BJ (cell line): ENCODE measurements at regions not wholly inside any gene's neighbourhood (a gene's known extent, or its start where the extent isn't known, plus 50 kb on each side); places are given as distances from the start of the nearest gene placed in this dataset.
"Not testable (repeated sequence)": the region's sequence is repeated elsewhere in the genome, so short reads cannot be mapped to it uniquely, and the experiment has no call there.

Source experiments
- CTCF ChIA-PET: fragments of 350-600 bp; formaldehyde crosslinking; extraction: SDS; loops from one replicate; lab custom pipeline; 2021; ENCODE audit warnings: antibody characterized with exemption, inconsistent platforms; lab: Yijun Ruan, JAX
- POLR2A ChIA-PET: fragments of 300-600 bp; sonication (Branson Sonifier 250); formaldehyde crosslinking; extraction: SDS; loops from one replicate; lab custom pipeline; 2021; ENCODE audit warnings: antibody characterized with exemption; lab: Charles Lee
- DNase-seq: peaks from one replicate; pipeline ENCODE4 v3.0.0-alpha.2; 2011; ENCODE audit warnings: low read depth
- H3K27me3 ChIP-seq: 2 replicates; pipeline ENCODE4 v1.6.0; 2011; ENCODE audit warnings: low read length; ENCODE audit not compliant: control insufficient read depth, insufficient read depth
- H3K36me3 ChIP-seq: 2 replicates; pipeline ENCODE4 v1.5.1; 2011; ENCODE audit warnings: low read length; ENCODE audit not compliant: control insufficient read depth, insufficient read depth
- H3K4me3 ChIP-seq: 2 replicates; pipeline ENCODE4 v1.5.1; 2011; ENCODE audit warnings: low read depth, mild to moderate bottlenecking, control low read depth, low read length
- TF ChIP-seq, protein P1 (sequence below): IDR thresholded peaks from 2 replicates; pipeline ENCODE4 v1.5.1; 2011; ENCODE audit warnings: low read depth, mild to moderate bottlenecking, control low read depth, inconsistent platforms, low read length, moderate library complexity; ENCODE audit not compliant: insufficient read depth

DNA sequence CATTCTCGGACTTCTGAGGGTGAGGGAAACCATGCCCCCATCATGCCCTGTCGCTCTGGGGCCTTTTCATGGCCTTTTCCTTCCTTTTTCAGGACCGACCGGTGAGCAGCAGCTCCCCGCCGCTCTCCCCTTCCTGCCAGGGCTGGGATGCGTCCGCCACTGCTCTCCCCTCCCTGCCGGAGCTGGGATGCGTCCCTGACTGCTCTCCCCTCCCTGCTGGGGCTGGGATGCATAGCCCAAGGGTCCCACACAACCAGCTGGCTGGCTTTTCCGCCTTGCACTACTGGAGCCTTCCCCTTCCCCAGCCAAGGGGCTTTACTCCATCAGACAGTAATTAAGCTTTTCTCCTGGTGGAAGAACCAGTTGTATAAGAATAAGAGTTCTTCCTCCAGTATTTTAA lies 129.7 kb upstream of the COBL start:
- TF ChIP-seq, protein P1, sequence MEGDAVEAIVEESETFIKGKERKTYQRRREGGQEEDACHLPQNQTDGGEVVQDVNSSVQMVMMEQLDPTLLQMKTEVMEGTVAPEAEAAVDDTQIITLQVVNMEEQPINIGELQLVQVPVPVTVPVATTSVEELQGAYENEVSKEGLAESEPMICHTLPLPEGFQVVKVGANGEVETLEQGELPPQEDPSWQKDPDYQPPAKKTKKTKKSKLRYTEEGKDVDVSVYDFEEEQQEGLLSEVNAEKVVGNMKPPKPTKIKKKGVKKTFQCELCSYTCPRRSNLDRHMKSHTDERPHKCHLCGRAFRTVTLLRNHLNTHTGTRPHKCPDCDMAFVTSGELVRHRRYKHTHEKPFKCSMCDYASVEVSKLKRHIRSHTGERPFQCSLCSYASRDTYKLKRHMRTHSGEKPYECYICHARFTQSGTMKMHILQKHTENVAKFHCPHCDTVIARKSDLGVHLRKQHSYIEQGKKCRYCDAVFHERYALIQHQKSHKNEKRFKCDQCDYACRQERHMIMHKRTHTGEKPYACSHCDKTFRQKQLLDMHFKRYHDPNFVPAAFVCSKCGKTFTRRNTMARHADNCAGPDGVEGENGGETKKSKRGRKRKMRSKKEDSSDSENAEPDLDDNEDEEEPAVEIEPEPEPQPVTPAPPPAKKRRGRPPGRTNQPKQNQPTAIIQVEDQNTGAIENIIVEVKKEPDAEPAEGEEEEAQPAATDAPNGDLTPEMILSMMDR, result no peak
- POLR2A ChIA-PET, result no interaction called here
- Histone ChIP-seq H3K36me3 (no peaks in the 10 kb centered on the region), H3K27me3 (no peaks in the 10 kb centered on the region), H3K4me3 (no peak overlapping the region)
- DNase-seq, result no peak
- CTCF ChIA-PET, result no interaction called here

DNA sequence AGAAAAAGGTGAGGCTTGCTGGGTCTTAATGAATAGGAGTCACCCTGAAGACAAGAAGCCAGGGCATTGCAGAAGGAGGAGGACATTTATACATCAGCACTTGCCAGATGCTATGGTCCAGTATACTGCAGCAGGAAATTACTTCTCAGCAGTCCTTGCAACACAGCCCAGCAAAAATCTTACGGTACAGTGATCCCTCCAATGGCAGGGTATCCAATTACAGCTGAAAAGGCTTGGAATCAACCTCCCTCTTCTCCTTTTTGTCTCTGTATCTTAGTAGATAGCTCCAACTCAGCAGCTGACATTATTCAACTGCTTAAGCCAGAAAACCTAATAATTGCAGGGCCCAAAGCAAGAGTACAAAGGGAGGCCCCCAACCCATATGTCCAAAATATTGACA lies 128.3 kb upstream of the COBL start:
- Histone ChIP-seq H3K36me3 (no peaks in the 10 kb centered on the region), H3K4me3 (no peak overlapping the region), H3K27me3 (no peaks in the 10 kb centered on the region)
- CTCF ChIA-PET, result interaction anchor here (1.0 kb wide), 2 partner anchors 16 to 19 kb away, joined by 3 to 4 read pairs; no protein-coding TSS in a partner anchor
- DNase-seq, result no peak
- POLR2A ChIA-PET, result no interaction called here
- TF ChIP-seq, protein P1, result no peak

DNA sequence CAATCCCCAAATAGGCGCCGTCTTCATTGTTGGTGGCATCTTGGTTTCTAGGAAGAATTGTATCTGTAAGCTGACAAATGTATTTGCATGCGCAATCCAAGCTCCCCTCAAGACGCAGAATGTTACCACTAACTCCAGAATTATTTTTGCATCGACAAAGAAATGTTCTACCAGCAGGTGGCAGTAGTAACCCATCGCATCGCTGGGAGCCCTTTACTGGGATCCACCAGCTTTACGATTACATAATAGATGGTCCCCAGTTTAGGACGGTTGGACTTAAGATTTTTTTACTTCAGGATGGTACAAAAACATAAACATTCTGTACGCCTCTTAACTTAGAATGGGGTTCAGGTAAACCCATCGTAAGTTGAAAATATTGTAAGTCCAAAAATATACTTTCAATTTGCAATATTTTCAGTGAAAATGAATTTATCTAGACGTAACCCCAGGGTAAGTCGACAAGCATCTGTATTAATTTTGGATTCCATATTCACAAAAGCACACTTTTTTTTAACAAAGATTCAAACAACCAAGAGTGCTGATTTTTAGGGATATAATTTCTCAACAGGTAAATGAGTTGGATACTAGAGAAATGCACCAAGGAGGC lies 114.0 kb upstream of the COBL start:
- ChIA-PET POLR2A (no interaction called here), CTCF (interaction anchor here (0.6 to 1.8 kb wide), 5 partner anchors 11 to 54 kb away, joined by 3 to 5 read pairs (median 4); no protein-coding TSS in a partner anchor)
- H3K27me3 ChIP-seq, result no peaks in the 10 kb centered on the region
- H3K36me3 ChIP-seq, result no peaks in the 10 kb centered on the region
- no peak overlapping the region for H3K4me3 ChIP-seq
- TF ChIP-seq, protein P1, result peak; percentile 68
- no peak for DNase-seq

DNA sequence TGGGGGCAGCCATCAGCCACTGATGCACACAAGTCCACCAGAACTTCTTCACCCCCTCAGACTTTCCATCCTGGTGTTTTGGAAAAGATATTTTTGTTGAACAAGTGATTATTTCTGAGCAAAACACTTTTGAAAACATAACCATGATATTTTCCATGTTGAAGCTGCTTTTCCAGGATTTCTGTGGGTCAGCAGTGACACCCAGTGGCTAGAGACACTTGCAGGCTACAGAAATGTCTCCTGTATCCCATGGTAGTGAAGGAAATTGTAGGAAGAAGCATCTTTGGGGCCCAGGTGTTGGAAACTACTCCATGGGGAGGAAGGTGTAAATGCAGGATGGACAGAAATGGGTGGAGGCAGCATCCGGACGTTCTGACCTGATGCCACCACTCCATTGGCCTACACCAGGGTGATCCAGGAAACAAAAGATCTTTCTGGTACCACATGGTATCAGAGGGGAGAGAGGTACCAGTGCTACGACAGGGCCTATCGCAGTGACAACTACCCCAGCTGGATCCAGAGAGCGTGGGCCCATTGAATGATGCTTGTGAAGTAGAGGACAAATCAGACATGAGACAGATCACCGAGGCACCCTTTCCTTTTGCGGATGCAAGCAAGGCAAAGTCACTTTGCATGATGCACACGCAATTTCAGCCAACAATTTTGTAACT lies 111.7 kb upstream of the COBL start:
- ChIA-PET CTCF (interaction anchor here (1.3 kb wide), 1 partner anchor 16 kb away, joined by 3 read pairs; no protein-coding TSS in a partner anchor), POLR2A (no interaction called here)
- TF ChIP-seq, protein P1, result 0 out of 2 replicates have a peak, but pooled peaks have one; percentile 7
- Histone ChIP-seq H3K36me3 (no peaks in the 10 kb centered on the region), H3K4me3 (no peak overlapping the region), H3K27me3 (no peaks in the 10 kb centered on the region)
- no peak for DNase-seq

DNA sequence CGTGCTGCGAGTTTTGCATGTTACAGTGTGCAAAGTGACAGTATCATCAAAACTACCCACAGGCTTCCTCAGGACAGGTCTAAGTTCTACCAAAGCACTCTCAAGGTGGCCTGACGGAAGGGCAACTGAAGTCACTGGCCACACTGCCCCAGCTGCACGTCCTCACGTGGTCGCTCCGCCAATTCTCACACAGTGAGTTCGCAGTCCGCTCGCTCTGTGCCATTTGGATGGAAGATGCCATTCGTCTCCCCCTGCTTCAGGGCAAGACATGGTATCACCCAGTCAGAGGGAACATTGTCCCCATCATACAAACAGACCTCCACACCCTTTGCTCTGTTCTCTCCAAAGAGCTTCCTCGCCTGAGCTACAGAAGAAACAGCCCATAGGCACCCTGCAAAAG lies 109.6 kb upstream of the COBL start:
- ChIA-PET POLR2A (no interaction called here), CTCF (interaction anchor here (0.8 kb wide), 1 partner anchor 19 kb away, joined by 4 read pairs; no protein-coding TSS in a partner anchor)
- Histone ChIP-seq H3K4me3 (no peak overlapping the region), H3K27me3 (no peaks in the 10 kb centered on the region), H3K36me3 (no peaks in the 10 kb centered on the region)
- DNase-seq, result no peak
- TF ChIP-seq, protein P1, result no peak

DNA sequence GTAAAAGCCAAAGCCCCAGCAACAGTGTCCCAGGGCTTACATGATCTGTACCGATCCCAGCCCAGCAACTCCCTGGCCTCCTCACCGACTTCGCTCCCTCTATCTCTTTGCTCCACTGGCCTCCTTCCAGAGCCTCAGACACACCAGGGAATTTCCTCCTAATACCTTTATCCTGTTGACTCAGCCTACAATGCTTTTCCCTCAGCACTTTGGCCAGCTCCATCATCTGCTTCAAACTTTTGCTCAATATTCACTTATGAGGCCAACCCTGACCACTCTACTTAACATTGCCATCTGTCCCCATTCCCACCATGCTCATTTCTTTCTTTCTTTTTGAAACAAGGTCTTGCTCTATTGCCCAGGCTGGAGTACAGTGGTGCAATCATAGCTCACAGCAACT lies 93.3 kb upstream of the COBL start:
- H3K27me3 ChIP-seq, CTCF ChIA-PET, POLR2A ChIA-PET, H3K4me3 ChIP-seq, DNase-seq, H3K36me3 ChIP-seq: not testable (repeated sequence)

DNA sequence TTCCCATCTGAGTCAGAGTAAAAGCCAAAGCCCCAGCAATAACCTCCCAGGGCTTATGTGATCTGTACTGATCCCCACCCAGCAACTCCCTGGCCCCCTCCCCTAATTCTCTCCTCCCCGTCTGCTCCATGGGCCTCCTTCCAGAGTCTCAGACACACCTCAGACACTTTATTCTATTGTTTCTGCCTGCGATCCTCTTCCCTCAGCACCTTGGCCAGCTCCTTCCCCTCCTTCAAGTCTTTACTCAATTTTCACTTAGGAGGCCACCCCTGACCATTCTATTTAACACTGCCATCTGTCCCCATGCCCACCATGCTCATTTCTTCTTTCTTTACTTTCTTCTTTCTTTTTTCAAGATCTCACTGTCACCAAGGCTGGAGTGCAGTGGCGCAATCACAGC lies 81.0 kb upstream of the COBL start:
- CTCF ChIA-PET, H3K27me3 ChIP-seq, DNase-seq, H3K4me3 ChIP-seq, H3K36me3 ChIP-seq, POLR2A ChIA-PET: not testable (repeated sequence)

DNA sequence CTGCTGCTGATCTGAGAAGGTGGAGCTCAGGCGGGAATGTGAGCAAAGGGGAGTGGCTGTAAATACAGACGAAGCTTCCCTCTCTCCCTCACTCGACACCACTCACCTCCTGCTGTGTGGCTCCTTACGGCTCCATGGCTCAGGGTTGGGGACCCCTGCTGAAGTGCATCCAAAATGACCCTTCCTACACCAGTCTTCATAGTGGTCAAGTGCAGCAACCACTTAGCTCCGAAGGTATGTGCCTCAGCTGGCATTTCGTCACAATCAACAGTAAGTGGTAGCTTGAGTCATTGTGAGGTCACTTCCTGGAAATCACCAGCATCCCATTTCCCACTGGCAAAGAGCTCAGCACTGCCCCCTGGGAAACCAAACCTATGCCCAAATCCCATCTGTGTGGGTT lies 76.4 kb upstream of the COBL start:
- POLR2A ChIA-PET, DNase-seq, H3K27me3 ChIP-seq, CTCF ChIA-PET, H3K36me3 ChIP-seq, H3K4me3 ChIP-seq: not testable (repeated sequence)
